Ovary (tissue), 3 donors: ENCODE measurements at regions not wholly inside any gene's neighbourhood (a gene's known extent, or its start where the extent isn't known, plus 50 kb on each side); places are given as distances from the start of the nearest gene placed in this dataset.

Experiments used
- CTCF ChIP-seq, 3 donors: fragments of 450-650 bp in 2 of 3; fragments of 200-600 bp in 1 of 3; IDR thresholded peaks; one replicate each; pipeline versions ENCODE4 v1.5.1 to v1.8.0; 2016 to 2022; ENCODE audit warnings: antibody characterized with exemption in 3 of 3, mild to moderate bottlenecking in 1 of 3
- EP300 ChIP-seq: sonication (generic); formaldehyde crosslinking; IDR thresholded peaks from one replicate; pipeline ENCODE4 v1.6.1; 2017; ENCODE audit warnings: antibody characterized with exemption
- donor health status: DM: no; HTN: no; CAD: no.

- TF ChIP-seq CTCF (IDR thresholded peaks at IDR 0.05) (no peak), EP300 (no peak)
Measured at GRCh38 chr12:58608711-58609110, 311.6 kb downstream of the LRIG3 start.
